ENCODE measurements at regions not wholly inside any gene's neighbourhood (a gene's known extent, or its start where the extent isn't known, plus 50 kb on each side); places are given as distances from the start of the nearest gene placed in this dataset.

- DNase-seq (ENCODE audit: low read depth, low spot score) (no peak), ATAC-seq (no peak)
- ChIA-PET CTCF (no interaction called here), POLR2A (no interaction called here)
- TF ChIP-seq CTCF (IDR thresholded peaks at IDR 0.05) (no peak), SIN3A (IDR thresholded peaks at IDR 0.05; ENCODE audit: borderline replicate concordance, insufficient read depth, low read depth, low read length) (no peak), REST (IDR thresholded peaks at IDR 0.05; ENCODE audit: insufficient read depth in 1 of 2, low read depth in 2 of 2, low read length in 1 of 2) (no peak), TCF7L2 (IDR thresholded peaks at IDR 0.05; ENCODE audit: low read depth, low read length) (no peak), POLR2AphosphoS5 (IDR thresholded peaks at IDR 0.05; ENCODE audit: low read depth, low read length) (no peak)
- Histone ChIP-seq H3K27ac (ENCODE audit: low read length) (no peak overlapping the region), H3K9me3 (ENCODE audit: control insufficient read depth, insufficient read depth, low read depth, low read length) (no peaks in the 10 kb centered on the region), H3K4me1 (ENCODE audit: control insufficient read depth, insufficient read depth, low read length) (no peaks in the 10 kb centered on the region), H3K36me3 (ENCODE audit: control insufficient read depth, insufficient read depth, low read length) (no peaks in the 10 kb centered on the region), H3K27me3 (ENCODE audit: control insufficient read depth, insufficient read depth, low read length) (no peaks in the 10 kb centered on the region), H3K4me3 (ENCODE audit: low read depth in 2 of 2, low read length in 2 of 2) (no peak overlapping the region)
- in situ Hi-C loops (cut with HindIII; ENCODE audit: low pct_unique_long_range_greater_than_20kb, low sequenced_read_pairs) = no loop called here
- BruUV-seq (replicated peaks) = no TSS peak
- intact Hi-C loops (cut with micrococcal nuclease; ENCODE audit: unreplicated experiment) = no loop called here
These were observed 307.7 kb upstream of the SEMA6D start for GRCh38 chr15:47409600-47409999.

- no peaks in the 10 kb centered on the region for H3K9me3 ChIP-seq (ENCODE audit: control insufficient read depth, insufficient read depth, low read depth, low read length)
- no peak overlapping the region for H3K27ac ChIP-seq (ENCODE audit: low read length)
- H3K4me1 ChIP-seq (ENCODE audit: control insufficient read depth, insufficient read depth, low read length) = no peaks in the 10 kb centered on the region
- ChIA-PET CTCF (no interaction called here), POLR2A (no interaction called here)
- no peak for TF ChIP-seq SIN3A (IDR thresholded peaks at IDR 0.05; ENCODE audit: borderline replicate concordance, insufficient read depth, low read depth, low read length)
- no peak for TF ChIP-seq POLR2AphosphoS5 (IDR thresholded peaks at IDR 0.05; ENCODE audit: low read depth, low read length)
- TF ChIP-seq REST (IDR thresholded peaks at IDR 0.05; ENCODE audit: insufficient read depth in 1 of 2, low read depth in 2 of 2, low read length in 1 of 2) = no peak
- no peak for TF ChIP-seq TCF7L2 (IDR thresholded peaks at IDR 0.05; ENCODE audit: low read depth, low read length)
- TF ChIP-seq CTCF (IDR thresholded peaks at IDR 0.05) = no peak
- in situ Hi-C loops (cut with HindIII; ENCODE audit: low pct_unique_long_range_greater_than_20kb, low sequenced_read_pairs) = no loop called here
- H3K27me3 ChIP-seq (ENCODE audit: control insufficient read depth, insufficient read depth, low read length) = no peaks in the 10 kb centered on the region
- BruUV-seq (replicated peaks) = no TSS peak
- DNase-seq (ENCODE audit: low read depth, low spot score) = no peak
- ATAC-seq = no peak
- no peaks in the 10 kb centered on the region for H3K36me3 ChIP-seq (ENCODE audit: control insufficient read depth, insufficient read depth, low read length)
- intact Hi-C loops (cut with micrococcal nuclease; ENCODE audit: unreplicated experiment) = no loop called here
- no peak overlapping the region for H3K4me3 ChIP-seq (ENCODE audit: low read depth in 2 of 2, low read length in 2 of 2)
These were observed 307.1 kb upstream of the SEMA6D start for GRCh38 chr15:47410247-47410646.
